PC-3 (cell line): ENCODE measurements at regions not wholly inside any gene's neighbourhood (a gene's known extent, or its start where the extent isn't known, plus 50 kb on each side); places are given as distances from the start of the nearest gene placed in this dataset.

Experiments
- ATAC-seq: fragments of 200-7000 bp; cut with Tn5 transposase; 2 replicates; pipeline ENCODE4 v1.9.1; 2020; ENCODE audit warnings: mild to moderate bottlenecking, moderate library complexity
- BruUV-seq: library from RNA; stranded (reverse); fragments of 400-500 nt; replicated peaks from 2 replicates; lab custom pipeline; 2021; lab: Mats Ljungman, UMichigan
- CTCF ChIA-PET: fragments of 300-600 bp; sonication (Branson Sonifier 250); formaldehyde crosslinking; loops from one replicate; lab custom pipeline; 2022; ENCODE audit warnings: antibody characterized with exemption; lab: Charles Lee
- POLR2A ChIA-PET: fragments of 300-600 bp; sonication (Branson Sonifier 250); formaldehyde crosslinking; loops from one replicate; lab custom pipeline; 2022; ENCODE audit warnings: antibody characterized with exemption; ENCODE audit not compliant: unreplicated experiment; lab: Charles Lee
- DNase-seq: peaks from one replicate; pipeline ENCODE4 v3.0.0-alpha.2; 2015
- H2AFZ ChIP-seq: fragments of 300-600 bp; sonication (generic); 2 replicates; pipeline ENCODE4 v1.6.0; 2016; ENCODE audit warnings: antibody characterized with exemption, low read length
- H3F3A ChIP-seq: fragments of 300-600 bp; sonication (generic); one replicate; pipeline ENCODE4 v1.6.0; 2017; ENCODE audit warnings: antibody characterized with exemption, low read length, control low read depth, mild to moderate bottlenecking; ENCODE audit not compliant: unreplicated experiment
- H3K27ac ChIP-seq: fragments of 300-600 bp; sonication (generic); 2 replicates; pipeline ENCODE4 v1.5.1; 2016; ENCODE audit warnings: mild to moderate bottlenecking, low read length
- H3K27me3 ChIP-seq: fragments of 300-600 bp; sonication (generic); 2 replicates; pipeline ENCODE4 v1.6.1; 2016; ENCODE audit warnings: low read length, mixed read lengths
- H3K36me3 ChIP-seq: fragments of 300-600 bp; sonication (generic); 2 replicates; pipeline ENCODE4 v1.6.1; 2016; ENCODE audit warnings: low read depth, mixed run types, low read length, mixed read lengths
- H3K4me1 ChIP-seq: fragments of 300-600 bp; sonication (generic); 2 replicates; pipeline ENCODE4 v1.5.1; 2016; ENCODE audit warnings: low read length; ENCODE audit not compliant: insufficient read depth
- H3K4me2 ChIP-seq: fragments of 300-600 bp; sonication (generic); 2 replicates; pipeline ENCODE4 v1.6.0; 2016; ENCODE audit warnings: low read length
- H3K4me3 ChIP-seq: fragments of 300-600 bp; sonication (generic); 2 replicates; pipeline ENCODE4 v1.5.1; 2016; ENCODE audit warnings: mild to moderate bottlenecking, low read length, mixed read lengths
- H3K79me2 ChIP-seq: fragments of 300-600 bp; sonication (generic); 2 replicates; pipeline ENCODE4 v1.6.1; 2017; ENCODE audit warnings: low read length, mixed read lengths
- H3K9ac ChIP-seq: fragments of 300-600 bp; sonication (generic); 2 replicates; pipeline ENCODE4 v1.6.0; 2016; ENCODE audit warnings: mild to moderate bottlenecking, low read length
- H3K9me2 ChIP-seq: fragments of 300-600 bp; sonication (generic); replicated peaks from 2 replicates; pipeline ENCODE4 v1.6.1; 2016; ENCODE audit warnings: mixed run types, low read length, mixed read lengths
- H3K9me3 ChIP-seq: fragments of 300-600 bp; sonication (generic); 2 replicates; pipeline ENCODE4 v1.6.1; 2016; ENCODE audit warnings: low read length, mixed read lengths
- H4K20me1 ChIP-seq: fragments of 300-600 bp; sonication (generic); 2 replicates; pipeline ENCODE4 v1.6.1; 2016; ENCODE audit warnings: low read length, mixed read lengths
- CTCF ChIP-seq: fragments of 300-600 bp; sonication (generic); conservative IDR thresholded peaks from 2 replicates; pipeline ENCODE4 v1.5.1; 2017; ENCODE audit warnings: antibody characterized with exemption, low read depth, mild to moderate bottlenecking, low read length
- EZH2 ChIP-seq: fragments of 300-600 bp; sonication (generic); IDR thresholded peaks from one replicate; pipeline ENCODE4 v1.6.1; 2017; ENCODE audit warnings: antibody characterized with exemption, mild to moderate bottlenecking, low read length; ENCODE audit not compliant: unreplicated experiment
- EZH2phosphoT487 ChIP-seq: fragments of 300-600 bp; sonication (generic); IDR thresholded peaks from 2 replicates; pipeline ENCODE4 v1.6.1; 2018; ENCODE audit warnings: mild to moderate bottlenecking, antibody characterized with exemption, low read length, borderline replicate concordance
- intact Hi-C: fragments of 100-400 bp; cut with micrococcal nuclease; formaldehyde crosslinking; loops from 2 replicates; pipeline ENCODE4 v1.9.0; 2023

DNA sequence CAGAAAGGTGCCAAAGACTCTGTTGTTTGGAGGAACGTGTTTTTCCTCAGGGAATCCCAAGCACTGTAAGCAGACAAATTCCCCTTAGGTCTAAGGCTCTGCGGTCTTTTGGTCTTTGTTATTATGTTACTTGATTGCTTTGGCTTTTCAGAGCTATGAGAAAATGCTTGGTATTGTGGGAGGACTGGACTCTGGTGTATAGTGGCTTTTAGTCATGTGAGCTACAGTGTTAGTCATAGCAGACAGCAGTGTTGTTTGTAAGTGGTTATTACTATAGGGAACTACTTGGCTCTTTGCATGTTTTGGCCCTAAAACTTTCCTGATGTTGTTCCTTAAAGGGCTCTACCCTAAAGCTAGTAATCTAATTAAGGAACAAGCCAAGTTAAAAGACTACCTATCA lies 956.2 kb upstream of the LRATD1 start:
- POLR2A ChIA-PET, result no interaction called here
- Histone ChIP-seq H3K9ac (no peak overlapping the region), H3K9me3 (0 out of 2 replicates have a peak, but pooled peaks cover 5% of the 10 kb centered on the region), H2AFZ (no peak overlapping the region), H3K4me2 (no peak overlapping the region), H4K20me1 (no peaks in the 10 kb centered on the region), H3K36me3 (no peaks in the 10 kb centered on the region), H3K27me3 (no peaks in the 10 kb centered on the region), H3K4me3 (no peak overlapping the region), H3K27ac (no peak overlapping the region), H3F3A (no peaks in the 10 kb centered on the region), H3K79me2 (no peaks in the 10 kb centered on the region), H3K4me1 (no peaks in the 10 kb centered on the region), H3K9me2 (no peaks in the 10 kb centered on the region)
- no peak for ATAC-seq
- no TSS peak for BruUV-seq
- TF ChIP-seq EZH2 (no peak), EZH2phosphoT487 (no peak), CTCF (no peak)
- DNase-seq, result peak; percentile 23
- intact Hi-C loops, result no loop called here
- CTCF ChIA-PET, result no interaction called here

DNA sequence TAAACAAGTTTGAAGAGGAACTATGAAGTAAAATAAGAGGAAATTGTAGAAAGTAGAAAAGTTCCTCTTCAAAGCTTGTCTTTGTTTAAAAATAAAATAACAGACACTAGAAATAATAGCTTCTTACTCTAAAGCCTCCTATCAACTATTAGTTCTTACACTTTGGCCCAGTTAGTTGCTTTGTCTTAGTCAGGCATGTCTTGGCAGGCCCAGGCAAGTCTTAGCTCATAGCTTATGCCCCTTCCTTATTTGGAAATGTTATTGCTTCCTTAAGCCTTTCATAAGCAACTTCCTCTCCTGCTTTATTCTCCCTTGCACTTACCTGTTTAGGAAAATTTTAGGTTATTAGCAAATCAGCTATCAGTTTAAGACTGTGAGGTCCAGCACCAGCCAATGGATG lies 950.6 kb upstream of the LRATD1 start:
- POLR2A ChIA-PET, result no interaction called here
- CTCF ChIA-PET, result no interaction called here
- TF ChIP-seq EZH2 (no peak), EZH2phosphoT487 (no peak), CTCF (no peak)

DNA sequence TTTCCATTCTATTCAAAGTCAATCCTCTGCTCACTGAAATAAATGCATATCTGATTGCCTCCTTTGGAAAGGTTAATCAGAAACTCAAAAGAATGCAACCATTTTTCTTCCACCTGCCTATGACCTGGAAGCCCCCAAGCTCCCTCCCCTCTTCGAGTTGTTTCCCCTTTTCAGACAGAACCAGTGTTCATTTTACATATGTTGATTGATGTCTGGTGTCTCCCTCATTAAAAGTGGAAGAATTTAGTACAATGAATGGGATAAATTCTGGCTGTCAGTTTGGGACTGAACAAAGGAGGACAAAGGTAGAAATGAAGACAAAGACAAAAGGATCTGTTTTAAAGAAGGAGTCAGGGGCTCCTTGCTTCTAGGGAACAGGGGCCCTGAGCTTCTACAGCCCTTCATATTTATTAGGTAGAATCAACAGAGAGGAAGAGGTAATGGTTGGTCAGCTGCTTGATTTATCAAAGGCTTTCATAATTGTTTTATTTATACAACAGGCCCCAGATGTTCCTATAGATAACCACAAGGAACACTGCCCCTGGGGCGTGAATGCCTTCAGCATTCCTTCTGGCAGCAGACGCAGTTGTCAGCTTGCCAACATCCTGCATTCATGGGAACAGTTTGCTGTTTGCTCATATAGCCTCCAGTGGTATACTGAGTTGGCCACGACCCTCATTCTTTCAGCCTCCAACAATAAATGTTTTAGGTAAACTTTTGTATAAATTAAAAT lies 949.8 kb upstream of the LRATD1 start:
- Histone ChIP-seq H4K20me1 (no peaks in the 10 kb centered on the region), H2AFZ (no peak overlapping the region), H3K9me2 (no peaks in the 10 kb centered on the region), H3F3A (no peaks in the 10 kb centered on the region), H3K4me3 (no peak overlapping the region), H3K79me2 (no peaks in the 10 kb centered on the region), H3K4me2 (no peak overlapping the region), H3K27ac (no peak overlapping the region), H3K9me3 (peaks cover 22% of the 10 kb centered on the region), H3K36me3 (no peaks in the 10 kb centered on the region), H3K4me1 (no peaks in the 10 kb centered on the region), H3K27me3 (no peaks in the 10 kb centered on the region), H3K9ac (no peak overlapping the region)
- intact Hi-C loops, result no loop called here
- ChIA-PET POLR2A (no interaction called here), CTCF (no interaction called here)
- DNase-seq (peak; percentile 69), ATAC-seq (no peak)
- BruUV-seq, result no TSS peak
- no peak for TF ChIP-seq CTCF
- no peak for TF ChIP-seq EZH2
- no peak for TF ChIP-seq EZH2phosphoT487

More for the DNA sequence above, 950.6 kb upstream of the LRATD1 start:
- Histone ChIP-seq H4K20me1 (no peaks in the 10 kb centered on the region), H3K36me3 (no peaks in the 10 kb centered on the region), H3K4me2 (no peak overlapping the region), H3K4me1 (no peaks in the 10 kb centered on the region), H3F3A (no peaks in the 10 kb centered on the region), H3K79me2 (no peaks in the 10 kb centered on the region), H3K27ac (no peak overlapping the region), H2AFZ (no peak overlapping the region), H3K9ac (no peak overlapping the region), H3K27me3 (no peaks in the 10 kb centered on the region), H3K9me2 (no peaks in the 10 kb centered on the region), H3K4me3 (no peak overlapping the region), H3K9me3 (peaks cover 15% of the 10 kb centered on the region; the same call in 1 of the 2 replicates)
- no peak for DNase-seq
- no peak for ATAC-seq
- no TSS peak for BruUV-seq
- intact Hi-C loops, result no loop called here
